DMS 273 (cell line): ENCODE measurements at regions not wholly inside any gene's neighbourhood (a gene's known extent, or its start where the extent isn't known, plus 50 kb on each side); places are given as distances from the start of the nearest gene placed in this dataset.

ENCODE experiments used
- DNase-seq: peaks from one replicate; lab custom pipeline; 2025; ENCODE audit not compliant: unreplicated experiment; lab: John Stamatoyannopoulos, UW

GRCh38 chr9:118871531-118871930, 497.7 kb downstream of the BRINP1 start:
- DNase-seq: no peak

GRCh38 chr9:118882684-118883083, 486.6 kb downstream of the BRINP1 start:
- DNase-seq: no peak

GRCh38 chr9:118883411-118883810, 485.8 kb downstream of the BRINP1 start:
- no peak for DNase-seq

DNA sequence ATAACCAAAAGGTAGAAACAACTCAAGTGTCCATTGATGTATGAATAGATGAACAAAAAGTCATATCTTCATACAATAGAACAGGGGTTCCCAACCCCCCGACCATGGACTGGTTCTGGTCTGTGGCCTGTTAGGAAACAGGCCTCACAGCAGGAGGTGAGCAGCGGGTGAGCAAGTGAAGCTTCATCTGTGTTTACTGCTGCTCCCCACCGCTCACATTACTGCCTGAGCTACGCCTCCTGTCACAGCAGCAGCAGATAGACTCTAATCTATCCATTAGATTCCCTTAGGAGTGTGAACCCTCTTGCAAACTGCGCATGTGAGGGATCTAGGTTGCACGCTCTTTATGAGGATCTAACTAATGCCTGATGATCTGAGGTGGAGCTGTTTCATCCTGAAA, 478.0 kb downstream of the BRINP1 start:
- DNase-seq: no peak

DNA sequence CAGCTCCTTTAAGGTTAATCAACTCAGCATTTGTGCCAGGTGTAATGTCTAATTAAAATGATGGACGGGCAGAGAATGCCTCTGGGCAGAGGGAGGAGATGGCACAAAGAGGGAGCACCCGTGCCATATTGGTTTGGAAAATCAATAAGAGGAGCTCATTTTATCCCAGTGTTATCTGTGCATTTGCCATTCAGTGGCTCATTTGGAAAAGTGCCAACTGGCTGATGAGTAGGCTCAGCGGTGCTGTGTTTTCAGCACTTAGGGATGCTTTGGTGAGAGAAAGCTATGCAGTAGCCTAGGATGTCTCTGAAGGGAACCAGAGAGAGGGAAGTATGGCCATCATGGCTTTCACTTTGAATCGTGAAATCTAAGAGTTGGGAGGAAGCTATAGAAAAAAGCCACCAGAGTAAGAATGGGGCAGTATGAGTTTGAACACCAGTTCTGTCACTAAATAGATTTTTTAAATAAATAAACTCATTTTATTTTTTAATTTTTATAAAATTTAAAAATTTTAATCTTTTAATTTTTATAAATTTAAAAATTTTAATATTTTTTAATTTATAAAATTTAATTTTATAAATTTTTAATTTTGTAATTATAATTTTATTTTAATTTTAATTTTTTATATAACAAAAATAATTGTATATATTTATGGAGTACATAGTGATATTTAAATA, 472.8 kb downstream of the BRINP1 start:
- peak; percentile 34 for DNase-seq

GRCh38 chr9:118918180-118918579, 451.1 kb downstream of the BRINP1 start:
- DNase-seq: no peak

DNA sequence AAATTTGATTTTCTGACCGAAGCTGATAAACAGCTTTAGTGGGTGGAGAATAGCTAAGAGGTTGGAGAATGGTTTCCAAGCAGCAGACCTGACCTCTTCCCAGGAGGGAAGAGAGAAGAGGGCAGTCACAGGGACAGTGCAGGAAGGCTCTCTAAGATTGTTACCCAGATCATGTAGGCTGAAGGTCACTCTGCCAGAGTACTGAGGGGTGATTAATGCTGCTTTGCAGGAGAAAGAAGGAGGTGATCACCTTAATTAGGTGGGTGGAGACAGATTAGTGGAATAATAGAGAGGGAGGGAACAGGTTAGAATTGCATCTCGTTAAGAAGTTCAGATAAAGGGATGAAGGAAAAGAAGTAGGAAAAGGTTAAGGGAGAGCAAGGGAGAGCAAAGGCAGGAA, 440.5 kb downstream of the BRINP1 start:
- DNase-seq: no peak

DNA sequence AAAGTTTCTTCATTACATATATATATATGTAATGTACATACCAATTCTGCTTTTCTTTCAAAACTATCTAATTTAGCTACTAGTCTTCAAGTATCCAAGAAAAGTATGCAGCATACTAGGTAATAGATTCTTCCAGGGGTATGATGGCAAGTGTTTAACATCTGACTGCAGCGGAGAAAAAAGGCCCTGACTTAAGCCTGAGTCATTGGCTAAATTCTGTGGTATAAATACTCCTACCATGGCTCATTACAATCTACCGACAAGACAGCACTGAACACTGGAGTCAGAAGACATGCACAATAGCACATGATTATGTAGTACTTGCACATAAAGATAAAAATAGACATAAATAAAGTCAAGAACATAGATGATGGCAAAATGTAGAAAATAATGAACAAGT, 439.9 kb downstream of the BRINP1 start:
- DNase-seq: no peak

- no peak for DNase-seq
Measured at GRCh38 chr9:118931941-118932340, 437.3 kb downstream of the BRINP1 start.

- DNase-seq: no peak
Measured at GRCh38 chr9:118938581-118938980, 430.7 kb downstream of the BRINP1 start.

- peak; percentile 68 for DNase-seq
Measured at GRCh38 chr9:118940473-118940872, 428.8 kb downstream of the BRINP1 start.

DNA sequence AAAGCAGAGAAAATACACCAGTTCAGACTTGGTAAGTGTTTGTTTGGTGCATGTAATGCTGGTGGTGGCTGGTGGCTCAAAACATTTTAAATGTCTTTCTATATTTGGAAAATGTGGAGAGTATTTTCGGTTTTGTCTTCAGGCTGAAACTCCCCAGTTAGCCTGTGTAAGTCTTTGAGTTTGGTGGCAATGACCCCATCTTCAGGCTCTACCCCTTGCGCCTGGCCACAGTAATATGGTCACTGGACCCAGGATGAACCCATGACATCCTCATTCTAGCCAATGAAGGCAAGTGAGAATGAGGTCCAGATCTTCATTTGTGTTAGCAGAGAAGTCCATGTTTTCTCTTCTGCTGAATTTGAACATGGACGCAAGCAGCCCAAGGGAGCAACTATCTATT, 422.6 kb downstream of the BRINP1 start:
- no peak for DNase-seq

DNA sequence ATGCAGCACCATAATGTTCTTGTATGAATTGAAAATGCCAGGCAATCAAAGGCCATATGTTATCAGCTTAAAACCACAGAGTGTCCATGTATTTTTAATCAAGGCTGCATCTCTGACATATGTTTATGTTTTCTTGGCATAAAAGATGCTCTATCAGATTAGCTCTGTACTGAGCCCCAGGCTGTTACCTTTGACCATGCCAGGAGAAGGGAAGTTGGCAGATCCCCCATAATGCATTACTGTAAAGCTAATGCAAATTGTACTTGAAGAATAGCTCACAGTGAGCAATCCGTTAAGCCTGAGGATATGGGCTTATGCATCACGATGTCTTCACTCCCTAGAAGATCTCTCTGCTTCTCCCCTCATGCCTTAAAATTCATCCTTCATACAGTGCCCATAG, 414.4 kb downstream of the BRINP1 start:
- DNase-seq: peak; percentile 62

DNA sequence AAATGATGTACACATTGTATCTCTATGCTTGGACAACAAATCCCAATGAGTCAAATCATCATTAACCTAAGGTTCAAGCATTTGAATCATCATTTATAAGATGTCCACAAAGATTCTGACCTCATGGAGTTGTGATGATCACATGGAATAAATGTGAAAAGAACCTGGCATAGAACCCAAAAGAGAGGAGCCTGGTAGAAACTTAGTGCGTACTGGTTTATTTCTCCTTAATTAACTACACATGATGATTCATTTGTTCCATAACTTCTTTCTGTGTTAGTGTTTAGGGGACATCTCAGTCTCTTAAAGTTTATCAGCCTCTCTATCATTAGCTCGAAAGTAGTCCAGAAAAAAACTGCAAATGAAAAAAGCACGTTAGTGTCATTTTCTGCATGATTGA, 411.6 kb downstream of the BRINP1 start:
- DNase-seq: no peak

DNA sequence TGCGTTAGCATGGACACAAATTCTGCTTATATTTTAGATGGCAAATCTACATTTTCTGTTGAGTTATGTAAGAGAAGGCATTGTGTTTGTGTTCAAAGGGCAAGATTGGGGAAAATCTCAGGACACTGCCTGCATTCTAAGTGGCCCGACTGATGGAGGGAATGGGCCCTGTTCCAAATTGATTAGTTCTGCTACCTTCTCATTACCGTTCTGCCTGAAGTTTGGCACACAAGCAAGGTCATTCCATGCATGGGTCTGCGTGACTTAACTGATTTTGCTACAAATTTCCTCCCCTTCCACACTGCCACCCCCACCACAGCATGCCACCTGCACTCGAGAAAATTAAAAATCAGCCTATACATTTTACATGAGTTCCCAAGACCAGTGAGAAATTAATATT, 409.9 kb downstream of the BRINP1 start:
- no peak for DNase-seq

DNA sequence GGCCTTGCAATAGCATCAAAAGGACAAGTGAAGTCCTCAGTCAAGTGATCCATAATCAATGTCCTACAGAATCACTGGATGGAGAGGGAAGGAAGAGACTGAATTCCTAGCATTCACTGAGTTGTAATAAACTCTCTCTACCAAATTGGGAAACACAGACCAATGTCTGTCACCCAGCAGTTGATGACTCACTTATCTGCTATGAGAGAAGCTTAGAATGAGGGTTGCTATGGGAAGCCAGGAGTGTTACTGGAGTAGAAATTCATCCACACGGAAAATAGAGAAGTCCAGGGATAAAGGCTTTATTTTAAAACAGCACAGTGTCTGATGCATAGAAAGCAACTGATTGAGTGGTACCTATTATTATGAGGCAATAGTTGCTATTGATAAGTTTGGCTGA, 407.4 kb downstream of the BRINP1 start:
- peak; percentile 4 for DNase-seq

DNA sequence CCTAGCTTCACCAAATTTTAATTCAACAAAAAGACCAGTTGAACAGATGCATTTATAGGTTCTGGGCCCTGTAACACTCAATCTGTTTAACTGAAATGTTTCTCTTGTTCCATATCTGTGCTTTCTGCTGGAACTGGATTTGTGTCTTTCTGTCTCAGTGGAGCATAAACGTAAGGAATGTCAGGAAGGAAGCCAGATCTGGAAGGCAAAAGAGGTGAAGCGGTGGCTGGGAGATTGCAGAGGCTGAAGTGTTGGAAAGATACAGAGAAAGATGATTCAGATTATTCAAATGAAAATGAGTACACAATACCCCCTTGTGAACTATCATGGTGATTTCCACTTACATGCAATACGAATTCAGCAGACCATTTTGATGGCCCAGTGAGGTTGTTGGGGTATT, 406.8 kb downstream of the BRINP1 start:
- DNase-seq: no peak

DNA sequence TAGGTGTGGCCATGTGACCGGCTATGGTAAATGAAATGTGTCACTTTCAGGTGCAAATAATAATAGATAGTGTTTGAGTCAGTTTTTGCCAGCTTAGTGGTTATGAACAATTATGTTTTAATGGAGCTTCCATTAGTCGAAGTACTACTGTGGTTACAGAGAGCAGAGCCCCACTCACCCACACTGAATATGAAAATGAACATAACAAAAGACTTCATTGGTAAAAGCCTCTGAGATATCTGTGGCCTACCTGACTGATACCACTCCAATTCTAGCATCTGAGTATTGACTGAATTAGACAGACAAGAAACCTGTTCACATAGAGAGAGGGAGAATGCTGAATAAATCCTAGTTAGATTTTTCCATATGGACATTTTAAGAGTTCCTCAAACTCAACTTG, 405.6 kb downstream of the BRINP1 start:
- DNase-seq: no peak

DNA sequence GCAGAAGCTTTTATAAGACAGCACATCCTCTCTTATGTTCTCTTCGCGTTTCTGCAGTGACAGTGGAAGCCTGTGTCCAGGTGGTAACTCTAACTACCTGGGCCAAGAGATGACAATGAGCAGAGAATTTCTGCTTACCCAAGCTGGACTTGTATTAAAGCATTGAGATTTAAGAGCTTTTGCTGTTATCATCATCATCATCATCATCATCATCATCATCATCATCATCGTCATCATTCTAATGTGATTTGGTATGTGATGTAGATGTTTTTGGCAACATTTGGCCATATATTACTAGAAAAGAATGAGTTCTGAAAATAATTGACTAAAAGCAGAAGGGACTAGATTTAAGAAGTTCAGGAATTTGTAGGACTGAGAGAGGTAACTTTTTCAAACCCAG, 401.3 kb downstream of the BRINP1 start:
- no peak for DNase-seq

GRCh38 chr9:118975736-118976135, 393.5 kb downstream of the BRINP1 start:
- DNase-seq: no peak

GRCh38 chr9:118976160-118976559, 393.1 kb downstream of the BRINP1 start:
- no peak for DNase-seq

DNA sequence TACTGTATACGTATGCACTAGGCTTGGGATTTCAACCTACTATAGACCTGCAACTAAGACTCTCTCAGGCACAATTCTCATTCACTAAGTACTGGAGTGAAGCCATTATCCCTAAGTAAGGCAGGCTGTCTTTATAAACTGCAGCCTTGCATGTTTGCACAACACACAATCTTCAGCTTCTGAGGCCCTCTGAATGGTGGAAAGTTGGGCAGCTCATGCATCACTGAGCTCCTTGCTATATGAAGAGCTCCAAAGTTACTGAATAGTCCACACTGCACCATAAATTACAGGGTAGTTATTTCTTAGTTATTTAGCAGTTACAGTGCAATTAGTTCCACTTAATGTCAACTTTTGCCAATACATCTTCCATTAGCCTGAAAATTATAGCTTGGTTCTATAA, 384.6 kb downstream of the BRINP1 start:
- DNase-seq: no peak

DNA sequence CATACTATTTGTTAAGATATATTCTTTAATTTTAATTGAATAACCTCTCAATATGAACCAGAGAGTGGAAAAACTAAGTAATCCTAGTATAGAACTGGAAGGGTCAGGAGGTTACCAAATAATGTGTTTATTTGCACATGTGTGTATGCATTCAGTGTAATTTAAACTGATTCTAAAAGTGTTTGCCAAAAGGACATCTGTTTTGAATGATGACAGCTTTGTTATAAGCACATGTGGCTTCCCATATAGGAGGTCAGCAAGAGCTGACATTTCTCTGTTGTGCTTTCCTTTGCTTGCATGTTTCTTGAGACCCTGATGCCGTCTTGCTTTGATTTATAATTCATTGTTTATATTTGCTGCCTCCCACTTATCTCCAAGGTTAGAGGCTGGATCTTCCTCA, 383.4 kb downstream of the BRINP1 start:
- peak; percentile 9 for DNase-seq

GRCh38 chr9:118987167-118987566, 382.1 kb downstream of the BRINP1 start:
- DNase-seq: no peak
